Prostate gland (tissue), 2 donors: ENCODE measurements at regions not wholly inside any gene's neighbourhood (a gene's known extent, or its start where the extent isn't known, plus 50 kb on each side); places are given as distances from the start of the nearest gene placed in this dataset.

ENCODE experiments used
- CTCF ChIP-seq, 4 experiments: fragments of 200-600 bp in 2 of 4; fragments of 450-650 bp in 2 of 4; sonication (generic) in 2 of 4; IDR thresholded peaks; 1 replicate in 3 of 4; 2 replicates in 1 of 4; pipeline ENCODE4 v1.5.1; 2016 to 2019; ENCODE audit warnings: antibody characterized with exemption in 4 of 4, mild to moderate bottlenecking in 2 of 4, moderate library complexity in 2 of 4
- POLR2A ChIP-seq: fragments of 450-650 bp; IDR thresholded peaks from one replicate; pipeline ENCODE4 v1.6.1; 2016; ENCODE audit warnings: antibody characterized with exemption, mild to moderate bottlenecking
- POLR2AphosphoS5 ChIP-seq: sonication (generic); formaldehyde crosslinking; IDR thresholded peaks from one replicate; pipeline ENCODE4 v1.6.1; 2017; ENCODE audit warnings: antibody characterized with exemption

GRCh38 chr4:75251547-75251946 lies 262.7 kb downstream of the RCHY1 start:
- TF ChIP-seq CTCF (IDR thresholded peaks at IDR 0.05) (no peak), POLR2A (no peak), POLR2AphosphoS5 (no peak)
